GM21526 (cell line): ENCODE measurements at regions not wholly inside any gene's neighbourhood (a gene's known extent, or its start where the extent isn't known, plus 50 kb on each side); places are given as distances from the start of the nearest gene placed in this dataset.

Experiments
- ATAC-seq: cut with Tn5 transposase; IDR thresholded peaks from one replicate; pipeline ENCODE4 v1.9.1; 2021; ENCODE audit warnings: moderate library complexity; ENCODE audit not compliant: unreplicated experiment, low FRiP score

DNA sequence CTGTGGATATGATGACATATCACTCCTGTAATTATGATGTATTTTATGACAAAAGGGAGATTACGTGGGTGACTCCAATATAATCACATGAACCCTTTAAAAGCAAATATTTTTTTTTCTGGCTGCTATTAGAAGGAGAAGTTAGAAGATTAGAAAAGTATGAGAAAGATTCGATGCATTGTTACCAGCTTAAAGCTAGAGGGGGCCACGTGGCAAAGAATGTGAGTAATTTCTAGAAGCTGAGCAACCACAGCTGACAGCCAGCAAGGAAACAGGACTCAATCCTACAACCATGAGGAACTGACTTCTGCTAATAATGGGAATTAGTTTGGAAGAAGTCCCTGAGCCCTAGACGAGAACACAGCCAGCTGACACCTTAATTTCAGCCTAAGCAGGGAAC lies 56.3 kb upstream of the C1orf87 start:
- no peak for ATAC-seq

DNA sequence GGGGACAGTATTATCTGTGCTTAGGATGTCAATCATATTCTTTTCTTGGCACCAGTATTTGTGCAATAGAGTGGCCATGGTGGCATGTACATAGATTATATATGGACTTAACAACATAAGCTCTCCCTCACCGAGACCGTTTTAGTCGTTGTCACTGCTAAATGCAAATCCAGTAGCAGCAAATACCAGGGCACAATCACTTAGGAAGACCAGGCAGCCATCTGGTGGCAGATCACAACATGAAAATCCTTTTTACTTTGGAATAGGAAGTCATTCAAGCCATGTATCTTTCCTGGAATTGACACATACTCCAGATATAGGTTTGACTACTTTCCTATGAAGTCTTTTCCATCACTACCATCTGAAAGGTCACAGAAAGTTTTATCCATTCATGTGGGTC lies 53.2 kb upstream of the C1orf87 start:
- no peak for ATAC-seq
